H9 (cell line): ENCODE measurements at regions not wholly inside any gene's neighbourhood (a gene's known extent, or its start where the extent isn't known, plus 50 kb on each side); places are given as distances from the start of the nearest gene placed in this dataset.

ENCODE experiments used
- DNase-seq: peaks from one replicate; pipeline ENCODE4 v3.0.0-alpha.2; 2017
- H2AFZ ChIP-seq: one replicate; pipeline ENCODE4 v1.6.1; 2013; ENCODE audit warnings: mild to moderate bottlenecking, low read length, control low read depth, moderate library complexity
- H2AK5ac ChIP-seq: 2 replicates; pipeline ENCODE4 v1.6.1; 2013; ENCODE audit warnings: low read length, control low read depth, mixed read lengths; ENCODE audit not compliant: insufficient read length
- H2BK120ac ChIP-seq: one replicate; pipeline ENCODE4 v1.6.1; 2013; ENCODE audit warnings: low read depth, mild to moderate bottlenecking, low read length, control low read depth, inconsistent platforms; ENCODE audit not compliant: poor library complexity, severe bottlenecking
- H2BK12ac ChIP-seq: 2 replicates; pipeline ENCODE4 v1.6.1; 2013; ENCODE audit warnings: low read length, control low read depth, mixed read lengths, low read depth; ENCODE audit not compliant: insufficient read length
- H2BK15ac ChIP-seq: 2 replicates; pipeline ENCODE4 v1.6.1; 2013; ENCODE audit warnings: low read depth, low read length, control low read depth
- H2BK20ac ChIP-seq: one replicate; pipeline ENCODE4 v1.6.1; 2013; ENCODE audit warnings: low read depth, mild to moderate bottlenecking, low read length, control low read depth, inconsistent platforms; ENCODE audit not compliant: poor library complexity, severe bottlenecking
- H2BK5ac ChIP-seq: 2 replicates; pipeline ENCODE4 v1.6.1; 2013; ENCODE audit warnings: low read length, control low read depth, mixed read lengths; ENCODE audit not compliant: insufficient read length
- H3K14ac ChIP-seq: 2 replicates; pipeline ENCODE4 v1.6.1; 2013; ENCODE audit warnings: low read length, control low read depth; ENCODE audit not compliant: insufficient read depth
- H3K18ac ChIP-seq: 2 replicates; pipeline ENCODE4 v1.6.1; 2013; ENCODE audit warnings: low read depth, mild to moderate bottlenecking, mixed read lengths, low read length, control low read depth; ENCODE audit not compliant: insufficient read length
- H3K23ac ChIP-seq: 2 replicates; pipeline ENCODE4 v1.6.1; 2013; ENCODE audit warnings: low read length, control low read depth, mixed read lengths, low read depth; ENCODE audit not compliant: insufficient read length
- H3K23me2 ChIP-seq: 2 replicates; pipeline ENCODE4 v1.6.1; 2013; ENCODE audit warnings: low read depth, mild to moderate bottlenecking, mixed read lengths, low read length, control low read depth; ENCODE audit not compliant: insufficient read length, poor library complexity, severe bottlenecking
- H3K27ac ChIP-seq: 2 replicates; pipeline ENCODE4 v1.5.1; 2013; ENCODE audit warnings: low read length, control low read depth, mixed read lengths, low read depth; ENCODE audit not compliant: insufficient read length
- H3K27me3 ChIP-seq: 2 replicates; pipeline ENCODE4 v1.6.1; 2013; ENCODE audit warnings: low read length, control low read depth, inconsistent platforms; ENCODE audit not compliant: insufficient read depth
- H3K4ac ChIP-seq: 2 replicates; pipeline ENCODE4 v1.6.1; 2013; ENCODE audit warnings: low read depth, mild to moderate bottlenecking, control low read depth, inconsistent platforms, low read length, moderate library complexity
- H3K4me1 ChIP-seq: 2 replicates; pipeline ENCODE4 v1.6.1; 2013; ENCODE audit warnings: low read length, control low read depth, inconsistent platforms; ENCODE audit not compliant: insufficient read depth
- H3K4me2 ChIP-seq: 2 replicates; pipeline ENCODE4 v1.6.1; 2013; ENCODE audit warnings: low read length, control low read depth, mixed read lengths; ENCODE audit not compliant: insufficient read length, insufficient read depth
- H3K56ac ChIP-seq: 2 replicates; pipeline ENCODE4 v1.6.1; 2013; ENCODE audit warnings: low read depth, mild to moderate bottlenecking, mixed read lengths, low read length, control low read depth; ENCODE audit not compliant: insufficient read length
- H3K79me1 ChIP-seq: 2 replicates; pipeline ENCODE4 v1.6.1; 2013; ENCODE audit warnings: low read depth, mild to moderate bottlenecking, moderate library complexity, low read length, control low read depth, inconsistent platforms; ENCODE audit not compliant: insufficient read depth, poor library complexity, severe bottlenecking
- H3K79me2 ChIP-seq: 2 replicates; pipeline ENCODE4 v1.6.1; 2013; ENCODE audit warnings: low read length, control low read depth, inconsistent platforms; ENCODE audit not compliant: insufficient read depth
- H3K9ac ChIP-seq: 2 replicates; pipeline ENCODE4 v1.6.1; 2013; ENCODE audit warnings: low read length, control low read depth, mixed read lengths; ENCODE audit not compliant: insufficient read length; ENCODE audit errors: extremely low read depth
- H3K9me3 ChIP-seq: one replicate; pipeline ENCODE4 v1.6.1; 2013; ENCODE audit warnings: low read depth, low read length, inconsistent platforms; ENCODE audit not compliant: control insufficient read depth
- H3T11ph ChIP-seq: one replicate; pipeline ENCODE4 v1.6.1; 2013; ENCODE audit warnings: mild to moderate bottlenecking, low read length, control low read depth, inconsistent platforms
- H4K20me1 ChIP-seq: one replicate; pipeline ENCODE4 v1.6.1; 2013; ENCODE audit not compliant: control insufficient read depth, insufficient read length, insufficient read depth
- H4K5ac ChIP-seq: 2 replicates; pipeline ENCODE4 v1.6.1; 2013; ENCODE audit warnings: low read depth, mild to moderate bottlenecking, mixed read lengths, low read length, control low read depth; ENCODE audit not compliant: insufficient read length
- H4K8ac ChIP-seq: replicated peaks from 2 replicates; pipeline ENCODE4 v1.6.1; 2013; ENCODE audit warnings: low read length, control low read depth, mixed read lengths, low read depth; ENCODE audit not compliant: insufficient read length
- H4K91ac ChIP-seq: 2 replicates; pipeline ENCODE4 v1.6.1; 2013; ENCODE audit warnings: low read depth, mild to moderate bottlenecking, moderate library complexity, mixed read lengths, low read length, control low read depth; ENCODE audit not compliant: insufficient read length
- H3K27ac Mint-ChIP-seq, 3 experiments: 2 replicates in 2 of 3; 3 replicates in 1 of 3; pipeline ENCODE4 v1.8.0; 2020 to 2021; ENCODE audit warnings: mixed read lengths in 3 of 3, mild to moderate bottlenecking in 1 of 3, moderate library complexity in 1 of 3
- H3K27me3 Mint-ChIP-seq: 2 replicates; pipeline ENCODE4 v1.8.0; 2021; ENCODE audit warnings: low read depth, mild to moderate bottlenecking, moderate library complexity, mixed read lengths
- H3K36me3 Mint-ChIP-seq, 3 experiments: 2 replicates in 2 of 3; 3 replicates in 1 of 3; pipeline ENCODE4 v1.8.0; 2020 to 2021; ENCODE audit warnings: low read depth in 3 of 3, mixed read lengths in 3 of 3; ENCODE audit not compliant: insufficient read depth in 1 of 3
- H3K4me1 Mint-ChIP-seq, 2 experiments: 2 replicates each; pipeline ENCODE4 v1.8.0; 2020; ENCODE audit warnings: mixed read lengths in 2 of 2
- H3K4me3 Mint-ChIP-seq, 2 experiments: 2 replicates in 1 of 2; 3 replicates in 1 of 2; pipeline ENCODE4 v1.8.0; 2020 to 2021; ENCODE audit warnings: mild to moderate bottlenecking in 2 of 2, mixed read lengths in 2 of 2, moderate library complexity in 1 of 2
- H3K9me3 Mint-ChIP-seq, 2 experiments: 2 replicates in 1 of 2; 3 replicates in 1 of 2; pipeline ENCODE4 v1.8.0; 2020; ENCODE audit warnings: mild to moderate bottlenecking in 2 of 2, mixed read lengths in 2 of 2, moderate library complexity in 1 of 2
- WGBS: extraction: QIAGEN DNeasy Blood & Tissue Kit; methylation state at CpG from one replicate; pipeline ENCODE4 v1.1.7; 2013; ENCODE audit warnings: missing lambda C conversion rate, low lambda C conversion rate, mixed read lengths; ENCODE audit not compliant: insufficient read length; ENCODE audit errors: extremely low coverage; 5-methylcytosine and 5-hydroxymethylcytosine counted together
- TF ChIP-seq, protein P1 (sequence below): fragments of 200-600 bp; sonication (generic); conservative IDR thresholded peaks from 3 replicates; pipeline ENCODE4 v1.8.0; 2021; ENCODE audit warnings: antibody characterized with exemption, mild to moderate bottlenecking

DNA sequence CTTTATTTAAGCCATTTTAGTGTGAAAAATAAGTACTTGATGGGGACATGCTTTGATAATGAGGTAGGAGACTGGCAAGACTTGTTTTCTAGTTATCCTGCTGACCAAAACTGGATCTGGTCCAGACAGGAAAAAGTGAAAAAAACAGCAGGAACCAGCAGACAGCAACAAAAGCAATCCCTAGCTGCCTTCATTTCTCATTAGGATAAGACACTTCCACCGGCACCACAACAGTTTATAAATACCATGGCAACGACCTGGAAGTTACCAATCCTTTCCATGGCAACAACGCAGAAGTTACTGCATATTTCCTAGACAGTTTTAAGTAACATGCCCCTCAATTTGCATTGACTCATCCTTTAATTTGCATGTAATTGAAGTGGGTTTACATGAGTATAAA lies 993.8 kb upstream of the NCAM2 start:
- Mint-ChIP-seq H3K4me1 (peaks cover 4 to 6% of the 10 kb centered on the region in 2 experiments; a peak in 1 of 4 replicates), H3K27me3 (no peaks in the 10 kb centered on the region), H3K4me3 (no peak overlapping the region), H3K27ac (no peak overlapping the region), H3K9me3 (peaks cover 5 to 7% of the 10 kb centered on the region in 2 experiments; a peak in 3 of 5 replicates), H3K36me3 (peaks cover 0 to 9% (median 2%) of the 10 kb centered on the region in 3 experiments; a peak in 3 of 7 replicates)
- H3K4ac ChIP-seq = no peak overlapping the region
- WGBS = no CpG with 5 or more reads among the region's 3 CpGs
- no peak for DNase-seq
- H3K79me2 ChIP-seq = no peaks in the 10 kb centered on the region
- H2BK120ac ChIP-seq = no peak overlapping the region
- H3K23ac ChIP-seq = no peak overlapping the region
- no peak overlapping the region for H3K18ac ChIP-seq
- H2BK12ac ChIP-seq = no peak overlapping the region
- H4K20me1 ChIP-seq = no peaks in the 10 kb centered on the region
- TF ChIP-seq, protein P1, sequence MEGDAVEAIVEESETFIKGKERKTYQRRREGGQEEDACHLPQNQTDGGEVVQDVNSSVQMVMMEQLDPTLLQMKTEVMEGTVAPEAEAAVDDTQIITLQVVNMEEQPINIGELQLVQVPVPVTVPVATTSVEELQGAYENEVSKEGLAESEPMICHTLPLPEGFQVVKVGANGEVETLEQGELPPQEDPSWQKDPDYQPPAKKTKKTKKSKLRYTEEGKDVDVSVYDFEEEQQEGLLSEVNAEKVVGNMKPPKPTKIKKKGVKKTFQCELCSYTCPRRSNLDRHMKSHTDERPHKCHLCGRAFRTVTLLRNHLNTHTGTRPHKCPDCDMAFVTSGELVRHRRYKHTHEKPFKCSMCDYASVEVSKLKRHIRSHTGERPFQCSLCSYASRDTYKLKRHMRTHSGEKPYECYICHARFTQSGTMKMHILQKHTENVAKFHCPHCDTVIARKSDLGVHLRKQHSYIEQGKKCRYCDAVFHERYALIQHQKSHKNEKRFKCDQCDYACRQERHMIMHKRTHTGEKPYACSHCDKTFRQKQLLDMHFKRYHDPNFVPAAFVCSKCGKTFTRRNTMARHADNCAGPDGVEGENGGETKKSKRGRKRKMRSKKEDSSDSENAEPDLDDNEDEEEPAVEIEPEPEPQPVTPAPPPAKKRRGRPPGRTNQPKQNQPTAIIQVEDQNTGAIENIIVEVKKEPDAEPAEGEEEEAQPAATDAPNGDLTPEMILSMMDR = no peak
- H4K91ac ChIP-seq = no peak overlapping the region
- no peak overlapping the region for H4K5ac ChIP-seq
- no peak overlapping the region; the same call in 1 of the 2 replicates for H3K14ac ChIP-seq
- H3K56ac ChIP-seq = no peak overlapping the region
- H3K4me2 ChIP-seq = no peak overlapping the region
- no peaks in the 10 kb centered on the region for H3K9me3 ChIP-seq
- no peak overlapping the region for H4K8ac ChIP-seq
- no peaks in the 10 kb centered on the region for H3K4me1 ChIP-seq
- no peak overlapping the region for H3K9ac ChIP-seq
- no peaks in the 10 kb centered on the region for H3K27me3 ChIP-seq
- H2AFZ ChIP-seq = no peak overlapping the region
- no peaks in the 10 kb centered on the region for H3K23me2 ChIP-seq
- no peak overlapping the region for H2AK5ac ChIP-seq
- no peak overlapping the region for H2BK15ac ChIP-seq
- H3K79me1 ChIP-seq = no peaks in the 10 kb centered on the region
- H3K27ac ChIP-seq = no peak overlapping the region
- H2BK20ac ChIP-seq = no peak overlapping the region
- no peak overlapping the region for H2BK5ac ChIP-seq
- H3T11ph ChIP-seq = no peak overlapping the region
